Activated CD8-positive, alpha-beta T cell treated with anti-CD3 and anti-CD28 coated beads for 36 hours (primary cell): ENCODE measurements at regions not wholly inside any gene's neighbourhood (a gene's known extent, or its start where the extent isn't known, plus 50 kb on each side); places are given as distances from the start of the nearest gene placed in this dataset.

Source experiments
- ATAC-seq: fragments of 200-7000 bp; cut with Tn5 transposase; one replicate; pipeline ENCODE4 v1.10.0; 2021; ENCODE audit warnings: mild to moderate bottlenecking, moderate library complexity
- CTCF ChIA-PET: fragments of 350-600 bp; sonication (Branson Sonifier 250); formaldehyde crosslinking; loops from one replicate; lab custom pipeline; 2021; ENCODE audit warnings: antibody characterized with exemption; lab: Charles Lee
- POLR2A ChIA-PET: fragments of 350-600 bp; sonication (Branson Sonifier 250); formaldehyde crosslinking; loops from one replicate; lab custom pipeline; 2021; ENCODE audit warnings: antibody characterized with exemption; lab: Charles Lee
- DNase-seq: peaks from one replicate; pipeline ENCODE4 v3.0.0-alpha.2; 2020
- H3K27ac Mint-ChIP-seq: one replicate; pipeline ENCODE4 v1.8.0; 2021; ENCODE audit warnings: mild to moderate bottlenecking, mixed read lengths
- H3K27me3 Mint-ChIP-seq: one replicate; pipeline ENCODE4 v1.8.0; 2021; ENCODE audit warnings: mixed read lengths
- H3K36me3 Mint-ChIP-seq: one replicate; pipeline ENCODE4 v1.8.0; 2021; ENCODE audit warnings: low read depth, mixed read lengths
- H3K4me1 Mint-ChIP-seq: one replicate; pipeline ENCODE4 v1.8.0; 2021; ENCODE audit warnings: low read depth, mixed read lengths
- H3K4me3 Mint-ChIP-seq: one replicate; pipeline ENCODE4 v1.8.0; 2021; ENCODE audit warnings: mild to moderate bottlenecking, moderate library complexity, mixed read lengths
- H3K9me3 Mint-ChIP-seq: one replicate; pipeline ENCODE4 v1.8.0; 2021; ENCODE audit warnings: mixed read lengths
- CTCF ChIP-seq: fragments of 200-600 bp; IDR thresholded peaks from one replicate; pipeline ENCODE4 v1.8.0; 2022; ENCODE audit warnings: antibody characterized with exemption, mild to moderate bottlenecking
- intact Hi-C: fragments of 100-400 bp; cut with micrococcal nuclease; formaldehyde crosslinking; loops from one replicate; pipeline ENCODE4 v1.10.0; 2022

GRCh38 chr2:133977405-133977804, 276.5 kb upstream of the MGAT5 start:
- intact Hi-C loops = no loop called here
- Mint-ChIP-seq H3K4me3 (no peak overlapping the region), H3K9me3 (no peaks in the 10 kb centered on the region), H3K36me3 (no peaks in the 10 kb centered on the region), H3K4me1 (peaks cover 3% of the 10 kb centered on the region), H3K27ac (no peak overlapping the region), H3K27me3 (peaks cover 4% of the 10 kb centered on the region)
- POLR2A ChIA-PET = no interaction called here
- ATAC-seq = no peak
- CTCF ChIA-PET = no interaction called here
- no peak for DNase-seq
- no peak for TF ChIP-seq CTCF

GRCh38 chr2:133982256-133982655, 271.6 kb upstream of the MGAT5 start:
- TF ChIP-seq CTCF = no peak
- DNase-seq (no peak), ATAC-seq (no peak)
- ChIA-PET CTCF (no interaction called here), POLR2A (no interaction called here)
- no peaks in the 10 kb centered on the region for H3K4me1 Mint-ChIP-seq
- no peak overlapping the region for H3K4me3 Mint-ChIP-seq
- no peak overlapping the region for H3K27ac Mint-ChIP-seq
- H3K9me3 Mint-ChIP-seq = no peaks in the 10 kb centered on the region
- intact Hi-C loops = no loop called here
- H3K27me3 Mint-ChIP-seq = no peaks in the 10 kb centered on the region
- no peaks in the 10 kb centered on the region for H3K36me3 Mint-ChIP-seq

GRCh38 chr2:133985563-133985962, 268.3 kb upstream of the MGAT5 start:
- ChIA-PET POLR2A (no interaction called here), CTCF (no interaction called here)
- H3K27me3 Mint-ChIP-seq = peaks cover 4% of the 10 kb centered on the region
- ATAC-seq (no peak), DNase-seq (no peak)
- H3K27ac Mint-ChIP-seq = no peak overlapping the region
- intact Hi-C loops = no loop called here
- H3K4me1 Mint-ChIP-seq = no peaks in the 10 kb centered on the region
- H3K4me3 Mint-ChIP-seq = no peak overlapping the region
- no peaks in the 10 kb centered on the region for H3K36me3 Mint-ChIP-seq
- no peaks in the 10 kb centered on the region for H3K9me3 Mint-ChIP-seq
- no peak for TF ChIP-seq CTCF

GRCh38 chr2:133986081-133986837, 267.6 kb upstream of the MGAT5 start:
- H3K27me3 Mint-ChIP-seq = peaks cover 4% of the 10 kb centered on the region
- TF ChIP-seq CTCF = no peak
- POLR2A ChIA-PET = no interaction called here
- intact Hi-C loops = no loop called here
- H3K4me3 Mint-ChIP-seq = no peak overlapping the region
- no peak overlapping the region for H3K27ac Mint-ChIP-seq
- H3K9me3 Mint-ChIP-seq = no peaks in the 10 kb centered on the region
- CTCF ChIA-PET = no interaction called here
- H3K36me3 Mint-ChIP-seq = no peaks in the 10 kb centered on the region
- ATAC-seq (no peak), DNase-seq (no peak)
- H3K4me1 Mint-ChIP-seq = no peaks in the 10 kb centered on the region

GRCh38 chr2:133986881-133987795, 266.7 kb upstream of the MGAT5 start:
- no peaks in the 10 kb centered on the region for H3K36me3 Mint-ChIP-seq
- peaks cover 7% of the 10 kb centered on the region for H3K27me3 Mint-ChIP-seq
- H3K4me1 Mint-ChIP-seq = no peaks in the 10 kb centered on the region
- intact Hi-C loops = no loop called here
- H3K9me3 Mint-ChIP-seq = no peaks in the 10 kb centered on the region
- ATAC-seq = no peak
- no peak overlapping the region for H3K4me3 Mint-ChIP-seq
- H3K27ac Mint-ChIP-seq = no peak overlapping the region
- DNase-seq = no peak
- ChIA-PET POLR2A (no interaction called here), CTCF (no interaction called here)
- TF ChIP-seq CTCF = no peak
